ENCODE measurements at regions not wholly inside any gene's neighbourhood (a gene's known extent, or its start where the extent isn't known, plus 50 kb on each side); places are given as distances from the start of the nearest gene placed in this dataset.
"Not testable (repeated sequence)": the region's sequence is repeated elsewhere in the genome, so short reads cannot be mapped to it uniquely, and the experiment has no call there.

GRCh38 chr16:51986301-51986700 lies 560.6 kb downstream of the TOX3 start:
- no peaks in the 10 kb centered on the region for H3K36me3 ChIP-seq (ENCODE audit: insufficient read depth, low read length)
- no peaks in the 10 kb centered on the region for H3K4me1 ChIP-seq (ENCODE audit: control insufficient read depth, insufficient read depth, low read length, unreplicated experiment)
- H3K4me3 ChIP-seq (ENCODE audit: low read depth, low read length), result no peak overlapping the region
- no peak overlapping the region for H3K27ac ChIP-seq (ENCODE audit: low read depth, low read length)
- no peaks in the 10 kb centered on the region for H3K79me2 ChIP-seq (ENCODE audit: control insufficient read depth, insufficient read depth, low read length, unreplicated experiment)
- peaks cover 4% of the 10 kb centered on the region; the same call in 1 of the 2 replicates for H3K27me3 ChIP-seq (ENCODE audit: insufficient read depth, low read length)
- H2AFZ ChIP-seq (ENCODE audit: low read length, unreplicated experiment), result no peak overlapping the region

DNA sequence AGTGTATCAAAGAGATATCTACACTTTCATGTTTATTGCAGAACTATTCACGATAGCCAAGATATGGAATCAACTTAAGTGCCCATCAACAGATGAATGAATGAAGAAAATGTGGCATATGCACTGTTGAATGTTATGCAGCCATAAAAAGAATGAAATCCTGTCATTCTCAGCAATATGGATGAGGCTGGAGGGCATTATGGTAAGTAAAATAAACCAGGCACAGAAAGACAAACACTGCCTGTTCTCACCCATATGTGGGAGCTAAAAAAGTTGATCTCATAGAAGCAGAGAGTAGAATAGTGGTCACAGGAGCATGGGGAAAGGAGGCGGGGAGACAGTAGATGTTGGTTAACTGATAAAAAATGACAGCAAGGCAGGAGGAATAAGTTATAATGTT lies 561.8 kb downstream of the TOX3 start:
- Histone ChIP-seq H3K36me3 (ENCODE audit: insufficient read depth, low read length) (no peaks in the 10 kb centered on the region), H3K79me2 (ENCODE audit: control insufficient read depth, insufficient read depth, low read length, unreplicated experiment) (no peaks in the 10 kb centered on the region), H3K4me1 (ENCODE audit: control insufficient read depth, insufficient read depth, low read length, unreplicated experiment) (no peaks in the 10 kb centered on the region), H2AFZ (ENCODE audit: low read length, unreplicated experiment) (no peak overlapping the region), H3K4me3 (ENCODE audit: low read depth, low read length) (no peak overlapping the region), H3K27ac (ENCODE audit: low read depth, low read length) (no peak overlapping the region), H3K27me3 (ENCODE audit: insufficient read depth, low read length) (peaks cover 8% of the 10 kb centered on the region; the same call in 1 of the 2 replicates)

- Histone ChIP-seq H3K4me1 (ENCODE audit: control insufficient read depth, insufficient read depth, low read length, unreplicated experiment) (no peaks in the 10 kb centered on the region), H3K4me3 (ENCODE audit: low read depth, low read length) (no peak overlapping the region), H3K79me2 (ENCODE audit: control insufficient read depth, insufficient read depth, low read length, unreplicated experiment) (no peaks in the 10 kb centered on the region), H3K27me3 (ENCODE audit: insufficient read depth, low read length) (peaks cover 8% of the 10 kb centered on the region; the same call in 1 of the 2 replicates), H3K36me3 (ENCODE audit: insufficient read depth, low read length) (no peaks in the 10 kb centered on the region), H3K27ac (ENCODE audit: low read depth, low read length) (no peak overlapping the region), H2AFZ (ENCODE audit: low read length, unreplicated experiment) (no peak overlapping the region)
These were observed 562.5 kb downstream of the TOX3 start for GRCh38 chr16:51984395-51984794.

DNA sequence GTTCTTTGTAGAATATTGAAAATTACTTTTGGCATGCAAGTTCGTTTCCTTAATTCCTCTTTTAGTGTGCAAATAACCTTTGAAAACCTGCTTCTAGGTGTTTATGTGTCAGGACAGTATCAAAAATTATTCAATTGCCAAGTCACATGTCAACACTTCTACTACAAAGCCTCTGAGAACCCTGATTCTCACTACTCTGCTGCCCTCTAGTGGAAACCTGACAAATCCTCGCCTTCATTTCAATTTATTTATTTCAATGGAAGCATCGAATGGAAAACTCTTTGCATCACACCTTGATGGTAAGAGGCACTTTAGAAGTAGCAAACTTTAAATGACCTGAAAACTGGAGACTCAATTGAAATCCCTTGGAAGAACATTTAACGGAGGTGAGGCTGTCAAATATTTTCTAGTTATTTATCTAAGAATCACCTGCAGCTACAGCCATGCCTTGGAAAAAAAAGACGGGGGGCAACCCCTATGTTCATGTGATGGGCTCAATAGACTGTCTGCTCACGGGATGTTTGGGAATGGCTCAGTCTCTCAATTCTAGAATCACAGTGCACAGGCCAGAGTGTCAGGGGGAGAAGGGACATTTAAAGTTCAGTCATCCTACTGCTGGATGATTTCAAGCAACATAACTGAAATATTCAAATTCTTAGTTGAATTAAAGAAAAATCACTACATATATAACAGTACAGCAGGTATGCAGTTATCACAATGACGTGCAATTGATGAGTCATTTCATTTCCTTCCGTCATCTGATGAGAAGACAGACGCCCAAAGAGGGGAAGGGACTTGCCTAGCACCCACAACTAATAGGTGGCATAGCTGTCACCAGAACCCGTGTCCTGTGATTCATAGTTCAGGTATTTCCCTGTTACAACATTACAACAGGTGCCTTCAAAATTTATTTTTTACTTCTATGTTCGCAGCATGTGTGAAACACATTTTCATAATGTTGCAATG lies 563.9 kb downstream of the TOX3 start:
- no peak overlapping the region for H3K27ac ChIP-seq (ENCODE audit: low read depth, low read length)
- no peaks in the 10 kb centered on the region for H3K79me2 ChIP-seq (ENCODE audit: control insufficient read depth, insufficient read depth, low read length, unreplicated experiment)
- no peaks in the 10 kb centered on the region for H3K36me3 ChIP-seq (ENCODE audit: insufficient read depth, low read length)
- H3K4me1 ChIP-seq (ENCODE audit: control insufficient read depth, insufficient read depth, low read length, unreplicated experiment), result no peaks in the 10 kb centered on the region
- no peak overlapping the region for H3K4me3 ChIP-seq (ENCODE audit: low read depth, low read length)
- no peak overlapping the region for H2AFZ ChIP-seq (ENCODE audit: low read length, unreplicated experiment)
- H3K27me3 ChIP-seq (ENCODE audit: insufficient read depth, low read length), result peaks cover 8% of the 10 kb centered on the region; the same call in 1 of the 2 replicates

- no peak overlapping the region for H3K27ac ChIP-seq (ENCODE audit: low read depth, low read length)
- no peaks in the 10 kb centered on the region for H3K4me1 ChIP-seq (ENCODE audit: control insufficient read depth, insufficient read depth, low read length, unreplicated experiment)
- H3K36me3 ChIP-seq (ENCODE audit: insufficient read depth, low read length), result no peaks in the 10 kb centered on the region
- H2AFZ ChIP-seq (ENCODE audit: low read length, unreplicated experiment), result no peak overlapping the region
- no peak overlapping the region for H3K4me3 ChIP-seq (ENCODE audit: low read depth, low read length)
- H3K79me2 ChIP-seq (ENCODE audit: control insufficient read depth, insufficient read depth, low read length, unreplicated experiment), result no peaks in the 10 kb centered on the region
- peaks cover 8% of the 10 kb centered on the region; the same call in 1 of the 2 replicates for H3K27me3 ChIP-seq (ENCODE audit: insufficient read depth, low read length)
These were observed 565.2 kb downstream of the TOX3 start for GRCh38 chr16:51981725-51982124.

GRCh38 chr16:51977506-51977905 lies 569.4 kb downstream of the TOX3 start:
- not testable (repeated sequence) for H3K36me3 ChIP-seq (ENCODE audit: insufficient read depth, low read length); H3K4me3 ChIP-seq (ENCODE audit: low read depth, low read length); H3K79me2 ChIP-seq (ENCODE audit: control insufficient read depth, insufficient read depth, low read length, unreplicated experiment); H3K4me1 ChIP-seq (ENCODE audit: control insufficient read depth, insufficient read depth, low read length, unreplicated experiment); H3K27me3 ChIP-seq (ENCODE audit: insufficient read depth, low read length); H2AFZ ChIP-seq (ENCODE audit: low read length, unreplicated experiment); H3K27ac ChIP-seq (ENCODE audit: low read depth, low read length)

DNA sequence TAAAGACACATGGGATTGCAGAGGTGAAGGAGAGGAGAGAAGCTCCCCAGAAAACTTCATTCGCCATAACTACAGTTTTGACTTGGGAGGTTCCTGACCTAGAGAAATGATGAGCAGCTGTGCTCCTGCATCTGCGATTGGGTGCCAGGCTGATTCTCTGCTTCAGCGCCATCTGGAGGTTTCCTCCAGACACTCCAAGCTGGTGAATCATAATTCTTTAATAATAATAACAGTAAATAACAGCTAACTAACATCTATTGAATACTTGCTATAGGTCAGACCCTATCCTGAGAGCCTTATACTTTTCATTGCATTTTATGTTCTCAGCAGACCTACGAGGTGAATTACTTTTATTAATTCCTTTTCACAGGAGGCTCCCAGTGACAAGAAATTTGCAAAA lies 575.8 kb downstream of the TOX3 start:
- Histone ChIP-seq H3K4me1 (ENCODE audit: control insufficient read depth, insufficient read depth, low read length, unreplicated experiment) (no peaks in the 10 kb centered on the region), H2AFZ (ENCODE audit: low read length, unreplicated experiment) (no peak overlapping the region), H3K79me2 (ENCODE audit: control insufficient read depth, insufficient read depth, low read length, unreplicated experiment) (no peaks in the 10 kb centered on the region), H3K4me3 (ENCODE audit: low read depth, low read length) (no peak overlapping the region), H3K27me3 (ENCODE audit: insufficient read depth, low read length) (0 out of 2 replicates have a peak, but pooled peaks cover 4% of the 10 kb centered on the region), H3K27ac (ENCODE audit: low read depth, low read length) (no peak overlapping the region), H3K36me3 (ENCODE audit: insufficient read depth, low read length) (no peaks in the 10 kb centered on the region)

GRCh38 chr16:51968749-51969148 lies 578.2 kb downstream of the TOX3 start:
- no peak overlapping the region for H3K4me3 ChIP-seq (ENCODE audit: low read depth, low read length)
- no peak overlapping the region for H3K27ac ChIP-seq (ENCODE audit: low read depth, low read length)
- 0 out of 2 replicates have a peak, but pooled peaks cover 4% of the 10 kb centered on the region for H3K27me3 ChIP-seq (ENCODE audit: insufficient read depth, low read length)
- no peaks in the 10 kb centered on the region for H3K36me3 ChIP-seq (ENCODE audit: insufficient read depth, low read length)
- H3K4me1 ChIP-seq (ENCODE audit: control insufficient read depth, insufficient read depth, low read length, unreplicated experiment), result no peaks in the 10 kb centered on the region
- no peak overlapping the region for H2AFZ ChIP-seq (ENCODE audit: low read length, unreplicated experiment)
- no peaks in the 10 kb centered on the region for H3K79me2 ChIP-seq (ENCODE audit: control insufficient read depth, insufficient read depth, low read length, unreplicated experiment)

DNA sequence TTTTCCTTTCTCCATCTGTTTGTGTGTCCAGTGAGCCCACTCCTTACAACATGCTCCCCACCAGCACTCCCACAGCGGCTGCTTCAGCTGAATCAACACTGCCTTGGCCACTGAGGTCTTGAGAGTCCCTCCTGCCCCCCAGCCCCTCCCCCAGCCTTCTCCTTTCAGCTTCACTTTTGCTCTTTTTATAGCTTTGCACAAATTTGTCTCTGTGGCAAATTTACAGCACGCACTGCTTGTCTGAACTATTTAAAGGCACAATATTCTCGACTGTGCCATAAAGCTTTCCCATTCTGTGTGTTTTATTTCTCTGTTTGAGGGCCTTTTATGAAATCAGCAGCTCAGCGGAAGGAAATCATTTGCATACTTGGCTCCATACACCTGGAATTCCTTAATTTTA lies 579.3 kb downstream of the TOX3 start:
- no peak overlapping the region for H3K27ac ChIP-seq (ENCODE audit: low read depth, low read length)
- H3K4me3 ChIP-seq (ENCODE audit: low read depth, low read length), result no peak overlapping the region
- H3K79me2 ChIP-seq (ENCODE audit: control insufficient read depth, insufficient read depth, low read length, unreplicated experiment), result no peaks in the 10 kb centered on the region
- 0 out of 2 replicates have a peak, but pooled peaks cover 4% of the 10 kb centered on the region for H3K27me3 ChIP-seq (ENCODE audit: insufficient read depth, low read length)
- H3K36me3 ChIP-seq (ENCODE audit: insufficient read depth, low read length), result no peaks in the 10 kb centered on the region
- H2AFZ ChIP-seq (ENCODE audit: low read length, unreplicated experiment), result no peak overlapping the region
- no peaks in the 10 kb centered on the region for H3K4me1 ChIP-seq (ENCODE audit: control insufficient read depth, insufficient read depth, low read length, unreplicated experiment)

- no peak overlapping the region for H2AFZ ChIP-seq (ENCODE audit: low read length, unreplicated experiment)
- no peak overlapping the region for H3K4me3 ChIP-seq (ENCODE audit: low read depth, low read length)
- H3K36me3 ChIP-seq (ENCODE audit: insufficient read depth, low read length), result no peaks in the 10 kb centered on the region
- no peaks in the 10 kb centered on the region for H3K4me1 ChIP-seq (ENCODE audit: control insufficient read depth, insufficient read depth, low read length, unreplicated experiment)
- H3K27ac ChIP-seq (ENCODE audit: low read depth, low read length), result no peak overlapping the region
- no peaks in the 10 kb centered on the region for H3K79me2 ChIP-seq (ENCODE audit: control insufficient read depth, insufficient read depth, low read length, unreplicated experiment)
- H3K27me3 ChIP-seq (ENCODE audit: insufficient read depth, low read length), result no peaks in the 10 kb centered on the region
These were observed 586.0 kb downstream of the TOX3 start for GRCh38 chr16:51960931-51961330.
